Epithelial cell of esophagus (primary cell): ENCODE measurements at regions not wholly inside any gene's neighbourhood (a gene's known extent, or its start where the extent isn't known, plus 50 kb on each side); places are given as distances from the start of the nearest gene placed in this dataset.

Experiments
- DNase-seq: peaks from one replicate; pipeline ENCODE4 v3.0.0; 2010; ENCODE audit warnings: low read depth
- H3K4me3 ChIP-seq: 2 replicates; pipeline ENCODE4 v1.5.1; 2011; ENCODE audit warnings: mild to moderate bottlenecking, low read length, control low read depth
- TF ChIP-seq, protein P1 (sequence below): IDR thresholded peaks from 2 replicates; pipeline ENCODE4 v1.5.1; 2011; ENCODE audit warnings: low read depth, mild to moderate bottlenecking, low read length, control low read depth, inconsistent platforms; ENCODE audit not compliant: insufficient read depth; ENCODE audit errors: missing control alignments

DNA sequence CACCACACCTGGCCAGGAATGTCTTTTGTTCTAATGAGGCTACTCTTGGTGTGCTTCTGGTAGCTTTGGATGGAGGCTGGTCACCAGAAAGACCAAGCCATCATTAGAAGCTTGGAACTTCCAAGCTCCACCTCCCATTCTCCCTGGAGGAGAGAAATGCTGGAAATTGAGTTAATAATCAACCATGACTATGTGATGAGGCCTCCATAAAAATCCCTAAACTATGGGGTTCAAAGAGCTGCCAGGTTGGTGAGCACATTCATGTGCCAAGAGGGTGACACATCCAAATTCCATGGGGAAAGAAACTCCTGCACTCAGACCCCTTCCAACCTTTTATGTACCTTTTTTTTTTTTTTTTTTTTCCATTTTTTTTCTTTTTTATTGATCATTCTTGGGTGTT lies 105.5 kb upstream of the SPATA31C2 start:
- no peak for DNase-seq
- H3K4me3 ChIP-seq: no peak overlapping the region
- TF ChIP-seq, protein P1, sequence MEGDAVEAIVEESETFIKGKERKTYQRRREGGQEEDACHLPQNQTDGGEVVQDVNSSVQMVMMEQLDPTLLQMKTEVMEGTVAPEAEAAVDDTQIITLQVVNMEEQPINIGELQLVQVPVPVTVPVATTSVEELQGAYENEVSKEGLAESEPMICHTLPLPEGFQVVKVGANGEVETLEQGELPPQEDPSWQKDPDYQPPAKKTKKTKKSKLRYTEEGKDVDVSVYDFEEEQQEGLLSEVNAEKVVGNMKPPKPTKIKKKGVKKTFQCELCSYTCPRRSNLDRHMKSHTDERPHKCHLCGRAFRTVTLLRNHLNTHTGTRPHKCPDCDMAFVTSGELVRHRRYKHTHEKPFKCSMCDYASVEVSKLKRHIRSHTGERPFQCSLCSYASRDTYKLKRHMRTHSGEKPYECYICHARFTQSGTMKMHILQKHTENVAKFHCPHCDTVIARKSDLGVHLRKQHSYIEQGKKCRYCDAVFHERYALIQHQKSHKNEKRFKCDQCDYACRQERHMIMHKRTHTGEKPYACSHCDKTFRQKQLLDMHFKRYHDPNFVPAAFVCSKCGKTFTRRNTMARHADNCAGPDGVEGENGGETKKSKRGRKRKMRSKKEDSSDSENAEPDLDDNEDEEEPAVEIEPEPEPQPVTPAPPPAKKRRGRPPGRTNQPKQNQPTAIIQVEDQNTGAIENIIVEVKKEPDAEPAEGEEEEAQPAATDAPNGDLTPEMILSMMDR: no peak

DNA sequence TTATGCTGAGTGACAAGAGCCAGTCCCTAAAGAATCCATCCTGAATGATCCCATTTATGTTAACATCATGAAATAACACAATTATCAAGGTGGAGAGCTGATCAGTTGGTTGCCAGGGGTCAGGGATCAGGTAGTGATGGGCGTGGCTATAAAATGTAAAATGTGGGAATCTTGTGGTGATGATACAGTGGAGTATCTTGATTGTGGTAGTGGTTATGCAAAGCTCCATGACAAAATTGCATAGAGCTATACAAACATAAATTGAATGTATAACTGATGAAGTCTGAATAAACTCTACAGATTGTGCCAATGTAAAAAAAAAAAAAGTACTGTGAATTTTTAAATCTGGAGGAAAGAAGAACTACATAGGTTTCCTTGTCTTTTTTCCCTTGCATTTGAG lies 104.6 kb upstream of the SPATA31C2 start:
- DNase-seq: no peak
- TF ChIP-seq, protein P1: no peak
- no peak overlapping the region for H3K4me3 ChIP-seq

DNA sequence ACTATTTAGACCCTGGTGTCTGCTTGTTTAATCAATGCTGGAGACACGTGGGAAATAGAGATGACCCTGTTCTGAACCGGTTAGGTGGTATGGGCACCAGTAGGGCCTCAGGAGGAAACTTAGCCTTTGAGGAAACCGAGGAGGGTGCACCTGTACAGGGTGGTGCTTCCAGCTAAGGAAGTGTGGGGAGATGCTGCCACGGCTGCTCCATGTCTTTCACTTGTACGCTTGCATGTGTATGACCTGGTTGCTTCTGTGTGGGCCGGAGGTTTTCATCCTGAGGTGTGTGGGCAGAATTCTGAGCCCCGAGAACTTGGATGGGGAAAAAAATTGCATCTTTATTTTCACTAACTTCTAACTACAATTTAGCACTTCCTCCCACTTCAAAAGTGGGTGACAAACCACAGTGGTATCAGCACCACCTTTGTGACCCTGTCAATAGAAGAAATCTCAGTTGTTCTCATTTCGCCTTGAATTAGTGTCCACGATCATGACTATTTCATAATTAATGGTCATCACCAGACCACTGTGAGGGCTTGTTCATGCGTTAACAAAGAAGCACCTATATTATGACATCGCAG lies 99.8 kb upstream of the SPATA31C2 start:
- DNase-seq: no peak
- no peak overlapping the region for H3K4me3 ChIP-seq
- TF ChIP-seq, protein P1: no peak

DNA sequence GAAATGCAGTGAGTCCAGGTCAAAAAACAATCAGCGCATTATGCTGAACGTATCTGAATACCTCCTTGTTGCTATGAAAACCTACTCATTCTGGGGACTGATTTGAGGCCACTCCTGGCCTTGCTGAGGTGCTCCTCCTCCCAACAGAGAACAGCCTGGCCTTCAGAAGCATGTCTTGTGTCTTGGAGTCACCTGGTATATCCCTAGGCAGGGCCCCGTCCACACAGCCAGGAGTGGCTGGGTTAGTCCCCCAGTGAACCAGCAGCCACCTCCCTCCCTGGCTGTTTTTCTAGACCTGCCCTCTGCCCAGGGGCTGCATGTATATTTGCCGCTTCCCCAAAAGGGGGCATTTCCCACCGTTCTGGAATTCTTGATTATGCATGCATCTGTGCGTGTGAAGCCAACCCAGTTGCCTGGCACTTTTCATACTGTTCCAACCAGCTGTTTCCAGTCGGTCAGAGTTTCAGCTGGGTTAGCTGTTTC lies 99.2 kb upstream of the SPATA31C2 start:
- no peak for DNase-seq
- TF ChIP-seq, protein P1: no peak
- no peak overlapping the region for H3K4me3 ChIP-seq

DNA sequence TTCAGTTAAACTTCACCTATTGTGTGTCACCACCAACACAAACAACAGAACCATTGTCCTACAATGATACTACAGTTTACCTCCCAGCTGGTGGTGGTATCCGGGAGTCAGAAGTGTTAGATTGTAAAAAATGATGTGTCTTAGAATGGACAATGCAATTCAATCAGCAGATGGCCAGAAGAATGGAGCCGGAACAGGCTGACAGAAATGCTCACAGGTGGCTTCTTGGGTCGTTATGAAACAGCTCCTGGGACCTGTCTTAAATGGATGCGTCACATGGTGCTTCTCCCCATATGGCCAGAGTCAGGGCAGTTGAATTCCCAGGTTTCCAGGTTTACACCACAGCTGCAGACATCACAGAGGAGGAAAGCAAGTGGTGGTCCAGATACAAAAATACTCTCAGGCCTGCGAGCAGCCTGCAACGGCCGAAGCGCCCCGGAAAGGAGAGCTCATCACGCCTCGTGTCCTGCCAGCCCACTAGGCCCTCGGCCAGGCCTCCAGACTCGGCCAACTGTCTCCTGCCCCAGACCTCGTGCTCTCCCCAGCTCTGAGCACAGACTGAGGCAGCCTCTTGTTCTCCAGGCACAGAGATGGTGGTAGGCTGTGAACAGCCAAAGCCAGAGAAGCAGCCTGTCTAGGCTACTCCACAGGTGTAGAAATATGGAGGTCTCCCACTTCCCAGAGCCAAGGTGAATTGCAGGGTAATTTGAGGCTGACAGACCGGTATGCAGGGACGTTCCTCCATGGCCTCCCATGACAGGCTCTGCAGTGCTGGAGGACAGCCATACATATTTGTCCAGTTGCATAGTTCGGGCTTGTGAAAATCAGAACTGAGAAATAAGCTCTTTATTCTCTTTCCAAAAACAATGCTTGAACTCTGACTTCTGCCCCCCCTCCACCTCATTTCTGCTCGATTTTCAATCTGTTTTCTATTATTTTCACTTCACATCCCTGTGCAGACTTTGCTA lies 98.5 kb upstream of the SPATA31C2 start:
- no peak overlapping the region for H3K4me3 ChIP-seq
- TF ChIP-seq, protein P1: no peak
- DNase-seq: no peak

DNA sequence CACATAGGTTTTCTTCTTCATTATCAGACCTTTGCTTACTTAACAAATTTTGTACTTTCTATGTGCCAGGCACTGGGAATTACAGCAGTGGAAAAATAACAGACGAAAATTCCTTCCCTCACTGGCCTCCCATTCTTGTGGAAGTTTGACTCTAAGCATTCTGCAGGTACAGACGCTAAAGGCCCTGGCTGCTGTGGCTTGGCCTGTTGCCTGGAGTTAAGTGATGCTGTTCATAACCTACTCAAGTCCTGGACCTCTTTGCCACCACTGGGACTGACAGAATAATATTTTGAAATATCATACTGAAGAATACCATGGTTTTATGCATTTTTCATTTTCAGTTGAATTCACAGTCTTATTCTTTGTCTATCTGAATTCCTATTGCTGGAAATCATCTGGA lies 97.3 kb upstream of the SPATA31C2 start:
- no peak overlapping the region for H3K4me3 ChIP-seq
- TF ChIP-seq, protein P1: no peak
- no peak for DNase-seq
